BLaER1 treated with 17β-estradiol and CSF1 and Interleukin-3, amounts not matched to agents 10 nM and 100 nM (cell line): ENCODE measurements at regions not wholly inside any gene's neighbourhood (a gene's known extent, or its start where the extent isn't known, plus 50 kb on each side); places are given as distances from the start of the nearest gene placed in this dataset.

ENCODE experiments used
- H3K27ac ChIP-seq, 11 experiments: shearing (Covaris generic); formaldehyde crosslinking; 2 replicates each; pipeline ENCODE4 v1.8.1; 2022
- H3K27me3 ChIP-seq, 11 experiments: shearing (Covaris generic); formaldehyde crosslinking; 2 replicates each; pipeline ENCODE4 v1.8.1; 2022
- H3K36me3 ChIP-seq, 11 experiments: shearing (Covaris generic); formaldehyde crosslinking; 2 replicates each; pipeline ENCODE4 v1.8.1; 2022
- H3K4me1 ChIP-seq, 10 experiments: shearing (Covaris generic); formaldehyde crosslinking; 2 replicates each; pipeline ENCODE4 v1.8.1; 2022
- H3K4me2 ChIP-seq, 11 experiments: shearing (Covaris generic); formaldehyde crosslinking; 2 replicates each; pipeline ENCODE4 v1.8.1; 2022
- H3K4me3 ChIP-seq, 10 experiments: shearing (Covaris generic); formaldehyde crosslinking; 2 replicates each; pipeline ENCODE4 v1.8.1; 2022
- H3K9ac ChIP-seq, 11 experiments: shearing (Covaris generic); formaldehyde crosslinking; 2 replicates each; pipeline ENCODE4 v1.8.1; 2022
- H3K9me3 ChIP-seq, 11 experiments: shearing (Covaris generic); formaldehyde crosslinking; replicated peaks in 1 of 11; 2 replicates each; pipeline ENCODE4 v1.8.1; 2022
- H4K20me1 ChIP-seq, 11 experiments: shearing (Covaris generic); formaldehyde crosslinking; 2 replicates each; pipeline ENCODE4 v1.8.1; 2022
- Cebpa-rat ChIP-seq, 11 experiments: shearing (Covaris generic); IDR thresholded peaks; 2 replicates each; pipeline ENCODE4 v1.8.1; 2022

DNA sequence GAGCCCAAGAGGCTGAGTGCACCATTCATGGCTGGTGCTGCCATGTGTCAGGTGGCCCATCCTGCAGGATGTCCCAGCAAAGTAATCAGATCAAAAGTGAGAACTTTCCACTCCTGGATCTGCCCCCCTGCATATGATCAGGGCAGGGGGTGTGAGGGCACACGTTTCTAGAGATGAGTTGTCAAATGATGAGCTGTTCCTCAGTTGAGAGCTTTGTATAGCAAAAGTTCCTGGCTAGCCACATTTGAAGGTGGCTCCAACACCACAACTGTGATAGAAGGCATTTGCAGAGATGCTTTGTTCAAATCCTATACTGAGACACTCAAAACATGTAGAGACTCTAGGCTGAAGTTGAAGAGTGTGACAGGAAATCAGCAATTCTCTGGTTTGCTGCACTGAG is 501.8 kb downstream of the BCOR start:
- no peak for TF ChIP-seq Cebpa-rat (IDR thresholded peaks at IDR 0.05)
- H3K27ac ChIP-seq: no peak overlapping the region

DNA sequence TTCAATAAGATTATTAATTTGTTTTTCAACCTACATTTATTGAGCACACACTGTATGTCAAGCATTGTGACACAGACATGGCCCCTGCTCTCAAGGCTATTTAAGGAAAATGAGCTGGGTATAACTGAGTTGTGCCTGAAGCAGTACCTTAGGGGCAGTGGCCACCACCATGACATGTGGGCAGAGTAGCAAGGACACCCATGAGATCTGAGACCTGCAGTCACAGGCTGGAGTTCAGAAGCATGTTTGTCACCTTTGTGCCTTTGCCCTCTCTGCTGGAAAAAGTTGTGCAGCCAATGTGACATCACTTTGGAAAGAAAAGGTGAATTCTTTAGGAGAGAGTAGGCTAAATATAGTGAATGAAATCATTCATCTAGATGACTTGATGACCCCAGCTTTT is 501.3 kb downstream of the BCOR start:
- H3K4me3 ChIP-seq: no peak overlapping the region
- no peaks in the 10 kb centered on the region for H3K27me3 ChIP-seq
- H3K9ac ChIP-seq: no peak overlapping the region
- H3K4me2 ChIP-seq: no peak overlapping the region
- H3K27ac ChIP-seq: no peak overlapping the region
- no peak for TF ChIP-seq Cebpa-rat (IDR thresholded peaks at IDR 0.05)
- no peaks in the 10 kb centered on the region for H4K20me1 ChIP-seq
- no peaks in the 10 kb centered on the region for H3K4me1 ChIP-seq
- H3K9me3 ChIP-seq: no peaks in the 10 kb centered on the region
- no peaks in the 10 kb centered on the region for H3K36me3 ChIP-seq

More for the DNA sequence above, 501.8 kb downstream of the BCOR start:
- no peaks in the 10 kb centered on the region for H3K27me3 ChIP-seq
- H3K4me3 ChIP-seq: no peak overlapping the region
- no peaks in the 10 kb centered on the region for H3K36me3 ChIP-seq
- no peaks in the 10 kb centered on the region for H4K20me1 ChIP-seq
- H3K4me2 ChIP-seq: no peak overlapping the region
- H3K4me1 ChIP-seq: no peaks in the 10 kb centered on the region
- no peaks in the 10 kb centered on the region for H3K9me3 ChIP-seq
- H3K9ac ChIP-seq: no peak overlapping the region

- Histone ChIP-seq H3K4me1 (no peaks in the 10 kb centered on the region), H3K27me3 (no peaks in the 10 kb centered on the region), H3K9me3 (no peaks in the 10 kb centered on the region), H4K20me1 (no peaks in the 10 kb centered on the region), H3K4me3 (no peak overlapping the region), H3K9ac (no peak overlapping the region), H3K4me2 (no peak overlapping the region), H3K36me3 (no peaks in the 10 kb centered on the region), H3K27ac (no peak overlapping the region)
- TF ChIP-seq Cebpa-rat (IDR thresholded peaks at IDR 0.05): no peak
Measured at GRCh38 chrX:39599339-39599738, 498.4 kb downstream of the BCOR start.

DNA sequence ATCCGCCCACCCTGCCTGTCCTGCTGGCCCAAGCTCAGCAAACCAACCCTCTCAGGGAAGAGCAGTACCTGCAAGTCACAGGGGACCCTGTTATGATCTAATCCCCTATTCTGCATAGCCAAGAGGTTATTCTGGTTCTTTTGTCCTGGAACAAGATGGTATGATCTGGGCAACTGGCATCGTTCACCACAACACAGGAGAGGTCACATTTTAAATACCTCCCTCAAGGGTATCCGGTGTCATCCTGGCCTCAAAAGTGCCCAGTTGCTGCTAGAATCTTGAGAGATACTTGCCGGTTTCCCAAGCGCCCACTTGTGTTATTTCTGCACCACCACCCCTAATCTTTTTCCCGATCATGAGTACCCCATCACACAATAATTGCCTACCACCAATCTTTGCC is 497.5 kb downstream of the BCOR start:
- H4K20me1 ChIP-seq: no peaks in the 10 kb centered on the region
- H3K9ac ChIP-seq: no peak overlapping the region
- no peak overlapping the region for H3K27ac ChIP-seq
- H3K4me1 ChIP-seq: no peaks in the 10 kb centered on the region
- H3K9me3 ChIP-seq: no peaks in the 10 kb centered on the region
- no peaks in the 10 kb centered on the region for H3K27me3 ChIP-seq
- H3K36me3 ChIP-seq: no peaks in the 10 kb centered on the region
- no peak for TF ChIP-seq Cebpa-rat (IDR thresholded peaks at IDR 0.05)
- H3K4me3 ChIP-seq: no peak overlapping the region
- H3K4me2 ChIP-seq: no peak overlapping the region

DNA sequence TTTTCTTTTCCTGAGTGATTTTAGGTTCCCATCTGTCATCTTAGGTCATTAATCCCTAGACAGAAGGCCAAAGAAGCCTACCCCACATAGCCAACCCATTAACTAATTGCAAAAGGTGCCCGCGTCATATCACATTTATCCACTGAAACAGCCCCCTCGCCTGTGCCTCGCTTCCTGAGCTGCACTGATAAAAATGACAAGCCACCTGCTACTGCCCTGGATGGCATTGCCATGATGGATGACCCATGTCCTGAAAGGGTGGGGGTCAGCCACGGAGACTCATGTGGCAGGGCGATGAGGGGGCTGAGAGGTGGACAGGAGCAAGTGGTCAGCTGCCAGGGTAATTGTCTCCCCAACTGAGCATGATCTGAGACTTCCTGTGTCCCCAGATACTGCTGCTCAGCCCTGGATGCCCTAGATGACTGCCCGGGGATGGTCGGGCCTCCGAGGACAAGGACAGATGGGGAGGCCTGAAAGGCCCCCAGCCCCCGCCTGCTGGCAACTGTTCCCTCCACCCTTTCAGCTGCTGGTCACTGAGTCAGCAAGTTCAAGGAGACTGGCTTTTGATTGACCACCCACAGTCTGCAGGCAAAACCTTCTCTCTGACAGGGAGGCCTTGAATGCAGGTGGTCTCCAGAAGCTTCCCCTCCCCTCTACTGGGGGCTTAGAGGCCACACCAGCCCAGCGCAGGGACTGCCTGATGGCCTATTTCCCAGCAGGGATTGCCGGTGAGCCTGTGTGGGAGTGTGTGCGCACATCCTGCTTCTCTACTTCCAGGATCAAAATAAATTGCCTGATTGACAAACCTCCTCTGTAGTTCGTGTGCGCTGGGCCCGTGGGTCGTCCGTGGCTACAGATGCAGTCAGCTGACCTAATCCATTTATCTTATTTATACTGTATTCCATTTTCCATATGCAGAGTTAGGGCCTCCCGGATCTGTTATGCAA is 496.3 kb downstream of the BCOR start:
- H3K4me2 ChIP-seq: no peak overlapping the region
- no peak overlapping the region for H3K27ac ChIP-seq
- no peaks in the 10 kb centered on the region for H3K4me1 ChIP-seq
- H4K20me1 ChIP-seq: no peaks in the 10 kb centered on the region
- no peaks in the 10 kb centered on the region for H3K36me3 ChIP-seq
- H3K4me3 ChIP-seq: no peak overlapping the region
- no peaks in the 10 kb centered on the region for H3K27me3 ChIP-seq
- peaks cover 1 to 4% (median 2%) of the 10 kb centered on the region in 11 experiments for H3K9me3 ChIP-seq
- no peak overlapping the region for H3K9ac ChIP-seq
- no peak for TF ChIP-seq Cebpa-rat (IDR thresholded peaks at IDR 0.05)

DNA sequence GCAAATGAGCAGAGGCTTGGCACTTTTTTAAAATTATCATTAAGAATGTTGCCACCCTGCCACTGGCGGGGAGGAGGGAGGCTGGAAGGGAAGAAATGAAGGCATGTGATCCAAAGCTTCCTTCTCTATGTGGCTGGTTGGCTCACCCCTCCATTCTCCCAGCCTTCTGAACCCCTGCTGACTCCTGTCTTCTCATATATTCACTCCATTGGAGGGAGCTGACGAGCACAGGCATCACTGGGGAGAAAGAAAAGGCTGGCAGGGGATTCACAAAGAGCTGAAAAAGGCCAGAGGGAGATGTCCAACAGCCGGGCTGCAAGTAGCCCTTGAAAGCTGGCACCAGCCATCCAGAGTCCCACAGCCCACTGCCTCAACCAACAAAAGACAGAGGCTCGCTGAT is 495.6 kb downstream of the BCOR start:
- Histone ChIP-seq H4K20me1 (no peaks in the 10 kb centered on the region), H3K27me3 (no peaks in the 10 kb centered on the region)

DNA sequence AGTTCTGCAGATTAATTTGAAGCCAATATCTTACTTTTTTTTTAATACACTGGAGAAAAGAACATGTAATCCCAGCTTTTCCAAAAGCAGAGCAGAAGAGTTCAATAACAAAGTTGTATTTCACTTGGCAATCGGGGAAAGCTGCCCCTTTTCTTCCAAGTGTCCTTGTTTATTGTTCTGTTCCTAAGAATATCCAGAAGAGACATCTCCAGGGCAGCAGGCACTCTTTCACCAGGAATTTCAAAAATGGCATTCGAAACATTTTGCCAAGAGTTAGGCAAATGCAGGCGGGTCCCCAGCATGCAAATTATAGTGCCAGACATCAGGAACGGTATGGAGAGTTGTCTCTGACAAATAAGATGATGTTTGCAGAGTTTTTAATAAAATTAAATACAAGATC is 494.5 kb downstream of the BCOR start:
- H4K20me1 ChIP-seq: no peaks in the 10 kb centered on the region
- peaks cover 10 to 18% (median 15%) of the 10 kb centered on the region in 11 experiments for H3K9me3 ChIP-seq
- H3K4me1 ChIP-seq: no peaks in the 10 kb centered on the region
- H3K4me3 ChIP-seq: no peak overlapping the region
- H3K36me3 ChIP-seq: no peaks in the 10 kb centered on the region
- no peak overlapping the region for H3K9ac ChIP-seq
- no peak overlapping the region for H3K27ac ChIP-seq
- TF ChIP-seq Cebpa-rat (IDR thresholded peaks at IDR 0.05): no peak
- no peaks in the 10 kb centered on the region for H3K27me3 ChIP-seq
- H3K4me2 ChIP-seq: no peak overlapping the region

More for the DNA sequence above, 495.6 kb downstream of the BCOR start:
- Histone ChIP-seq H3K4me3 (no peak overlapping the region), H3K9ac (no peak overlapping the region), H3K36me3 (no peaks in the 10 kb centered on the region), H3K9me3 (peaks cover 8 to 11% (median 9%) of the 10 kb centered on the region in 11 experiments), H3K27ac (no peak overlapping the region), H3K4me2 (no peak overlapping the region), H3K4me1 (no peaks in the 10 kb centered on the region)
- TF ChIP-seq Cebpa-rat (IDR thresholded peaks at IDR 0.05): no peak

- Histone ChIP-seq H3K36me3 (no peaks in the 10 kb centered on the region), H3K27ac (no peak overlapping the region), H3K27me3 (peaks cover 0 to 4% (median 0%) of the 10 kb centered on the region in 11 experiments; a peak in 2 of 22 replicates), H3K9me3 (peaks cover 10 to 18% (median 15%) of the 10 kb centered on the region in 11 experiments), H4K20me1 (no peaks in the 10 kb centered on the region), H3K4me2 (no peak overlapping the region), H3K9ac (no peak overlapping the region), H3K4me3 (no peak overlapping the region), H3K4me1 (peaks cover 0 to 8% (median 0%) of the 10 kb centered on the region in 10 experiments; a peak in 4 of 20 replicates)
- no peak for TF ChIP-seq Cebpa-rat (IDR thresholded peaks at IDR 0.05)
Measured at GRCh38 chrX:39605183-39605582, 492.6 kb downstream of the BCOR start.

- no peaks in the 10 kb centered on the region for H4K20me1 ChIP-seq
- H3K36me3 ChIP-seq: no peaks in the 10 kb centered on the region
- TF ChIP-seq Cebpa-rat (IDR thresholded peaks at IDR 0.05): no peak
- no peak overlapping the region for H3K9ac ChIP-seq
- H3K4me1 ChIP-seq: peaks cover 0 to 8% (median 0%) of the 10 kb centered on the region in 10 experiments; a peak in 4 of 20 replicates
- no peak overlapping the region for H3K4me3 ChIP-seq
- peaks cover 0 to 4% (median 0%) of the 10 kb centered on the region in 11 experiments; a peak in 2 of 22 replicates for H3K27me3 ChIP-seq
- no peak overlapping the region for H3K4me2 ChIP-seq
- no peak overlapping the region for H3K27ac ChIP-seq
- peaks cover 10 to 18% (median 15%) of the 10 kb centered on the region in 11 experiments for H3K9me3 ChIP-seq
Measured at GRCh38 chrX:39605866-39606265, 491.9 kb downstream of the BCOR start.

DNA sequence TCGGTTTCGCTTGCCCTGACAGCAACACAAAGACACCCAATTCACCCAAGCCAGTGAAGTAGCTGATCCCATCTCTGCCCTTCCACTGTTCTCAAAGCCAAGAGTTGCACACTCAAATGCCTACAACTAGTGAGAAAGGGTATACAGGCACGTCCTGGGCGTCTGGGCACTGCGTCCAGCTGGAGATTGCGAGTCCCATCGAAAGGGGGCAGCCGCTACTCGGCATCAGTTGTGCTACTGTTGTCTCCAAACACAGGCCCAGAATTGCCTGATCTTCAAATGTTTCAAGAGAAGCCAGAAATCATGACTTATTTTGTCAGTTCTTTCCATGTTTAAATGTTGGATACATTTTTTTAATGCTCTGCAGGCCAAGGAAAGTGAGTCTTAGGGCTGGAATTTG is 487.8 kb downstream of the BCOR start:
- H3K4me1 ChIP-seq: peaks cover 0 to 22% (median 13%) of the 10 kb centered on the region in 10 experiments; a peak in 15 of 20 replicates
- H3K27ac ChIP-seq: no peak overlapping the region
- no peak overlapping the region for H3K9ac ChIP-seq
- H3K4me3 ChIP-seq: no peak overlapping the region
- H3K9me3 ChIP-seq: peaks cover 10 to 18% (median 15%) of the 10 kb centered on the region in 11 experiments
- H3K4me2 ChIP-seq: no peak overlapping the region
- no peaks in the 10 kb centered on the region for H4K20me1 ChIP-seq
- no peak for TF ChIP-seq Cebpa-rat (IDR thresholded peaks at IDR 0.05)
- H3K36me3 ChIP-seq: no peaks in the 10 kb centered on the region
- peaks cover 0 to 16% (median 8%) of the 10 kb centered on the region in 11 experiments; a peak in 11 of 22 replicates for H3K27me3 ChIP-seq
